ENCODE measurements at regions not wholly inside any gene's neighbourhood (a gene's known extent, or its start where the extent isn't known, plus 50 kb on each side); places are given as distances from the start of the nearest gene placed in this dataset.
A peak's percentile ranks its signal among the peaks of the same experiment; 100 is the strongest.

DNA sequence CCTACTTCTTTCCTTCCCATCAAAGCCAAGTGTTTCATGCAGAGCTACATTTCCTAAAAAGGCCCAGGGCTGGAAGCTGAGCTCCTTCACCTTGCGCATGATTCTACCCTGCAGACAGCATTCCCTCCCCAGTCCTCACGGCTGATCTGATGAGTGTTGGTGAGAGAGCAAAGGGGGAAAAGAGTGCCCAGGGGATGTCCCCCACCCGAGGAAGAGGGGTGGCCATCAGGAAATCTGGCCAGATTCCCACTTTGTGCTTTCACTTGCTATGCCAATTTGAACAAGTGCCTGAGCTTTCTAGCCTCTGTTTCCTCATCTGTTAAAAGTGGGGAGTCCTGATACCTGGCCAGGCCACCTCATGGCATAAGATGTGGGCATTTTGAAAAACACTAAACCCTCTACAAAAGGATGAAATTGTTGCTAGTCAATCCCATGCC is 231.0 kb upstream of the TLE3 start:
- Histone ChIP-seq H3K27me3 (replicated peaks; ENCODE audit: insufficient read depth) (no peaks in the 10 kb centered on the region), H3K9me3 (no peaks in the 10 kb centered on the region), H3K27ac (no peak overlapping the region), H3K36me3 (no peaks in the 10 kb centered on the region), H3K4me3 (no peak overlapping the region), H3K4me1 (replicated peaks) (peaks cover 4% of the 10 kb centered on the region)
- 49% methylated on average over 3 of the region's 3 CpGs for WGBS
- TF ChIP-seq POLR2AphosphoS5 (IDR thresholded peaks at IDR 0.05) (no peak), POLR2A (IDR thresholded peaks at IDR 0.05) (no peak)
- TF ChIP-seq, protein P1, sequence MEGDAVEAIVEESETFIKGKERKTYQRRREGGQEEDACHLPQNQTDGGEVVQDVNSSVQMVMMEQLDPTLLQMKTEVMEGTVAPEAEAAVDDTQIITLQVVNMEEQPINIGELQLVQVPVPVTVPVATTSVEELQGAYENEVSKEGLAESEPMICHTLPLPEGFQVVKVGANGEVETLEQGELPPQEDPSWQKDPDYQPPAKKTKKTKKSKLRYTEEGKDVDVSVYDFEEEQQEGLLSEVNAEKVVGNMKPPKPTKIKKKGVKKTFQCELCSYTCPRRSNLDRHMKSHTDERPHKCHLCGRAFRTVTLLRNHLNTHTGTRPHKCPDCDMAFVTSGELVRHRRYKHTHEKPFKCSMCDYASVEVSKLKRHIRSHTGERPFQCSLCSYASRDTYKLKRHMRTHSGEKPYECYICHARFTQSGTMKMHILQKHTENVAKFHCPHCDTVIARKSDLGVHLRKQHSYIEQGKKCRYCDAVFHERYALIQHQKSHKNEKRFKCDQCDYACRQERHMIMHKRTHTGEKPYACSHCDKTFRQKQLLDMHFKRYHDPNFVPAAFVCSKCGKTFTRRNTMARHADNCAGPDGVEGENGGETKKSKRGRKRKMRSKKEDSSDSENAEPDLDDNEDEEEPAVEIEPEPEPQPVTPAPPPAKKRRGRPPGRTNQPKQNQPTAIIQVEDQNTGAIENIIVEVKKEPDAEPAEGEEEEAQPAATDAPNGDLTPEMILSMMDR (IDR thresholded peaks at IDR 0.05) = no peak
- intact Hi-C loops (cut with DNase I) = no loop called here
- no peak for DNase-seq (ENCODE audit: low spot score)

DNA sequence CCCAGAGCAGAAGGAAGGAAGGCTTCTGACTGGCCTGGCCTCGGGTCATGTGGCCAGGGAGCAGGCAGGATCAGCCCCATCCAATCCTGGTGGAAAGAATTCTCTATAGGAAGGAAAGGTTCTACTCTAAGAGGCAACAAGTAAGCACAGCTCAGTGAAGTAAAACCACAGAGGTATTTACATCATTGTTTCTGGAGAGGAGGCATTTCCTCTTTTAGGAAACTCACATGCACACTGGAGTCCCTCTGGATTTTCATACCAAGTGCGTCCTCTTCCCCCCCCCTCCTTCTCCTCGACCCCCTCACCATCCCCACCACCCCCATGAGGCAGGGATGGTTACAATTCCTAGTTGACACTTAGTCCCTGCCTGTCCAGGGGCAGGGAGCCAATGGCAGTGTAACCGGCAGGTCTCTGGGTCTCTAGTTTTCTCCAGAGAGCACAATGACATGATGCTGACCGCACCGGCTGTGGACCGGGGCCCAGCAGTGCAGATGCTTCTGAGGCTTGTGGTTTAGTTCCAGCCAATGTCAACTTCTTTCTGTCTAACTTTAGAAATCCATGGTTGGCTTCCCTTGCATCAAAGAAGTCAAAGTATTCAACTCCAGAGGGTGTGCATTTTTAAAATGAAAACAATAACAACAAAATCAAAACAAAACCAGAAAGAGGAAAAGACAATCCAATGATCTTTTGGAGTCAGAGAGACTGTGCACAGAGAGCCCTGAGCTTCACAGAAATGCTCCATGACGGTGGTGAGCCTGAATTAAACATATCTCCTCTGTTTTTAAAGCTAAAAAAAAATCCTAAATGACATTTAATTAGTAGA is 230.3 kb upstream of the TLE3 start:
- no peak for DNase-seq (ENCODE audit: low spot score)
- H3K9me3 ChIP-seq = no peaks in the 10 kb centered on the region
- no peak overlapping the region for H3K4me3 ChIP-seq
- H3K36me3 ChIP-seq = no peaks in the 10 kb centered on the region
- intact Hi-C loops (cut with DNase I) = no loop called here
- no peaks in the 10 kb centered on the region for H3K27me3 ChIP-seq (replicated peaks; ENCODE audit: insufficient read depth)
- no peak overlapping the region for H3K27ac ChIP-seq
- H3K4me1 ChIP-seq (replicated peaks) = peaks cover 11% of the 10 kb centered on the region
- TF ChIP-seq, protein P1 (IDR thresholded peaks at IDR 0.05) = no peak
- no peak for TF ChIP-seq POLR2AphosphoS5 (IDR thresholded peaks at IDR 0.05)
- no peak for TF ChIP-seq POLR2A (IDR thresholded peaks at IDR 0.05)
- 37% methylated on average over 8 of the region's 8 CpGs for WGBS

DNA sequence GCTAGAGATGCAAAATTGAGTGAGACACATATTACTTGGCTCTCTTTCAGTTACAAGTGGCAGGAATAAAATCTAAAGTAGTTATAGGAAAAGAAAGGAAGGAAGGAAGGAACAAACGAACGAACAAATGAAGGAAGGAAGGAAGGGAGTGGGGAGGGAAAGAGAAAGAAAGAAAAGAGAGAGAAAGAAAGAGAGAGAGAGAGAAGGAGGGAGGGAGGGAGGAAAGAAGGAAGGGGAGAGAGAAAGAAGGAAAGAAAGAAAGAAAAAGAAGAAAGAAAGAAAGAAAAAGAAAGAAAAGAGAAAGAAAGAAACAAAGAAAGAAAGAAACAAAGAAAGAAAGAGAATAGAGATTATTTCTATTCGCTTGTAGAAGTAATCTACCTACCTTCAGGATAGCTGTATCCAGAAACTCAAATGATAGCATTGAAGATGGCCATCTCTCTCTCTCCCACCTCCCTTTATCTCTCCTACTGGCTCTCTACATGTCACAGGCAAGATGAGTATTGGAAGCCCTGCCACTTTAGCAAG is 229.7 kb upstream of the TLE3 start:
- H3K4me1 ChIP-seq (replicated peaks) = peaks cover 17% of the 10 kb centered on the region
- DNase-seq (ENCODE audit: low spot score) = no peak
- H3K4me3 ChIP-seq = no peak overlapping the region
- H3K27ac ChIP-seq = no peak overlapping the region
- WGBS = 92% methylated on average over 3 of the region's 3 CpGs
- TF ChIP-seq, protein P1 (IDR thresholded peaks at IDR 0.05) = no peak
- TF ChIP-seq POLR2A (IDR thresholded peaks at IDR 0.05) = no peak
- no peak for TF ChIP-seq POLR2AphosphoS5 (IDR thresholded peaks at IDR 0.05)
- H3K27me3 ChIP-seq (replicated peaks; ENCODE audit: insufficient read depth) = no peaks in the 10 kb centered on the region
- H3K36me3 ChIP-seq = no peaks in the 10 kb centered on the region
- no peaks in the 10 kb centered on the region for H3K9me3 ChIP-seq
- intact Hi-C loops (cut with DNase I) = no loop called here

DNA sequence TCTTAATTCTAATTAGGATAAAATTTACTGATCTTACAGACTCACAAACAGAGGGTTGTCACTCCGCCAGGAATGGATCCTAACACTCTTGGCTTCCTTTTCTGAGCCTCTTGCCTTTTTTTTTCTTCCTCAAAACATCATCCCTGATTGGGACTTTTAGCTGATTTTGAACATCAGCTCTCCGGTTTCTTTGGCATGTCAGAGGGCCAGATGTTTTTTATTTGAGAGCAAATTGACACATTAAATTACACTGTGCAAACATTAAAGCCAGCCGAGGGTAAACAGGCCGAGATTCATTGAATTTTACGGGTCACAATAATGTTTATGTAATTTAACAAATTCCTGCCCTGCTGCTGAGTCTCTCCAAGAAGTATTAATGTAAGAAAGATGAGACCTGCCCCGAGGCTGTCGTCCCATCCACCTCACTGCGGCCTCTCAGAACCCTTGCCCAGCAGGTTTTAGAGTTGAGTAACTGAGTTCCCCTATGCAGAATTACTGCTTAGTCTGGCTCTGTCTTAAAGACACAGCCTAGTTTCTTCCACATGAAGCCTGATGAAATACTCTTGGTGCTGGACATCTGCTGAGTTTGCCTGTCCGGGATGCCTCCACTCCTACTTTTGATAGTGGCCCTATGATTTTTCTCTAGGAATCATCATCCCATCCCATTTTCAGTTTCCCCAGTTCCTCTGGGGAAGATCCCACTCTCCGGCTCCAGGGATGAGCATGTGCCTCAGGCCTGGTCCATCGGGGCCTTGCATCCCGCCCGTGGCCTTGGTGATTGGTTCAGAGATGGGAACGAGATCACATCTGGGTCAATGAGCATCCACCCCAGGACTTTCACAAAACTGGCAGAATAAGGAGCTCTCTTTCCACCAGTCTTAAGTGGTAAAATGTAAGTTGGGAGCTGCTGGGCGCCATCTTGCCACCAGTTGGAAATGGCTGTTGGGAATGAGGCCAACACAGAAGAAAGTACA is 226.6 kb upstream of the TLE3 start:
- peaks cover 27% of the 10 kb centered on the region for H3K4me1 ChIP-seq (replicated peaks)
- no peaks in the 10 kb centered on the region for H3K9me3 ChIP-seq
- peak; percentile 91 for TF ChIP-seq POLR2AphosphoS5 (IDR thresholded peaks at IDR 0.05)
- TF ChIP-seq POLR2A (IDR thresholded peaks at IDR 0.05) = no peak
- TF ChIP-seq, protein P1 (IDR thresholded peaks at IDR 0.05) = no peak
- no peaks in the 10 kb centered on the region for H3K36me3 ChIP-seq
- H3K27ac ChIP-seq = peak overlapping the region; percentile 13 to 55
- DNase-seq (ENCODE audit: low spot score) = peak; percentile 94
- 38% methylated on average over 15 of the region's 15 CpGs for WGBS
- H3K27me3 ChIP-seq (replicated peaks; ENCODE audit: insufficient read depth) = no peaks in the 10 kb centered on the region
- intact Hi-C loops (cut with DNase I) = loop anchor here (5.0 kb wide), 3 partner anchors 52 to 622 kb away; no protein-coding TSS in a partner anchor
- H3K4me3 ChIP-seq = no peak overlapping the region

Data from prostate gland (tissue), 2 donors.